Keratinocyte (primary cell): ENCODE measurements at regions not wholly inside any gene's neighbourhood (a gene's known extent, or its start where the extent isn't known, plus 50 kb on each side); places are given as distances from the start of the nearest gene placed in this dataset.

Source experiments
- DNase-seq: peaks from one replicate; pipeline ENCODE4 v3.0.0-alpha.2; 2011; ENCODE audit warnings: low read depth, missing footprints, low spot score
- FAIRE-seq: peaks from 2 replicates; lab custom pipeline; 2011; peaks lifted over from hg19 to GRCh38; lab: Jason Lieb, UNC
- H2AFZ ChIP-seq: 2 replicates; pipeline ENCODE4 v1.6.0; 2012; ENCODE audit warnings: low read length, control low read depth, inconsistent platforms; ENCODE audit not compliant: control insufficient read depth
- H3K27ac ChIP-seq: 2 replicates; pipeline ENCODE4 v1.5.1; 2011; ENCODE audit warnings: low read length; ENCODE audit not compliant: control insufficient read depth, insufficient read depth
- H3K27me3 ChIP-seq: 3 replicates; pipeline ENCODE4 v1.6.0; 2011; ENCODE audit warnings: low read length; ENCODE audit not compliant: control insufficient read depth, insufficient read depth; ENCODE audit errors: extremely low read depth
- H3K36me3 ChIP-seq, 2 experiments: 2 replicates in 1 of 2; 3 replicates in 1 of 2; pipeline ENCODE4 v1.5.1; 2011; ENCODE audit warnings: low read length in 2 of 2, mild to moderate bottlenecking in 1 of 2; ENCODE audit not compliant: control insufficient read depth in 2 of 2, insufficient read depth in 2 of 2; ENCODE audit errors: extremely low read depth in 1 of 2
- H3K4me1 ChIP-seq: 3 replicates; pipeline ENCODE4 v1.5.1; 2011; ENCODE audit warnings: low read length; ENCODE audit not compliant: control insufficient read depth, insufficient read depth; ENCODE audit errors: extremely low read depth
- H3K4me2 ChIP-seq: 3 replicates; pipeline ENCODE4 v1.6.0; 2011; ENCODE audit warnings: low read depth, low read length; ENCODE audit not compliant: control insufficient read depth, insufficient read depth; ENCODE audit errors: extremely low read depth
- H3K4me3 ChIP-seq, 3 experiments: fragments of 200-600 bp in 1 of 3; sonication (generic) in 1 of 3; 2 replicates in 2 of 3; 3 replicates in 1 of 3; pipeline ENCODE4 v1.5.1; 2011 to 2016; ENCODE audit warnings: low read length in 3 of 3, mild to moderate bottlenecking in 3 of 3, control low read depth in 2 of 3, inconsistent platforms in 1 of 3, low read depth in 1 of 3, mixed read lengths in 1 of 3, mixed run types in 1 of 3, moderate library complexity in 1 of 3; ENCODE audit not compliant: control insufficient read depth in 2 of 3, insufficient read depth in 2 of 3; ENCODE audit errors: extremely low read depth in 1 of 3
- H3K79me2 ChIP-seq: 2 replicates; pipeline ENCODE4 v1.6.0; 2012; ENCODE audit warnings: low read length; ENCODE audit not compliant: control insufficient read depth, insufficient read depth
- H3K9ac ChIP-seq: 3 replicates; pipeline ENCODE4 v1.6.0; 2011; ENCODE audit warnings: low read length; ENCODE audit not compliant: control insufficient read depth, insufficient read depth; ENCODE audit errors: extremely low read depth
- H3K9me1 ChIP-seq: 3 replicates; pipeline ENCODE4 v1.6.0; 2011; ENCODE audit warnings: low read length; ENCODE audit not compliant: control insufficient read depth, insufficient read depth; ENCODE audit errors: extremely low read depth
- H3K9me3 ChIP-seq: 2 replicates; pipeline ENCODE4 v1.5.1; 2012; ENCODE audit warnings: low read depth, low read length; ENCODE audit not compliant: control insufficient read depth
- H4K20me1 ChIP-seq: 3 replicates; pipeline ENCODE4 v1.6.0; 2011; ENCODE audit warnings: low read length; ENCODE audit not compliant: control insufficient read depth, insufficient read depth; ENCODE audit errors: extremely low read depth
- EZH2 ChIP-seq: IDR thresholded peaks from one replicate; pipeline ENCODE4 v1.6.1; 2012; ENCODE audit warnings: inconsistent platforms, mild to moderate bottlenecking, low read length, moderate library complexity
- dilution Hi-C: fragments of 300-500 bp; cut with MboI; formaldehyde crosslinking; loops from one replicate; pipeline ENCODE4 v1.7.0; 2020; ENCODE audit warnings: low sequenced_read_pairs; ENCODE audit not compliant: extremely low pct_ligation_motif_present
- TF ChIP-seq, protein P1 (sequence below), 3 experiments: IDR thresholded peaks in 1 of 3; conservative IDR thresholded peaks in 1 of 3; optimal IDR thresholded peaks in 1 of 3; 2 replicates in 2 of 3; 3 replicates in 1 of 3; pipeline versions ENCODE3 to v1.5.1; 2011; ENCODE audit warnings: low read length in 3 of 3, mild to moderate bottlenecking in 3 of 3, moderate library complexity in 2 of 3, control low read depth in 1 of 3, inconsistent platforms in 1 of 3; ENCODE audit not compliant: insufficient read depth in 2 of 3; ENCODE audit errors: extremely low read depth in 1 of 3

GRCh38 chr18:73954268-73954667 lies 193.4 kb downstream of the FBXO15 start:
- no peaks in the 10 kb centered on the region for H3K27me3 ChIP-seq
- H3K36me3 ChIP-seq: no peaks in the 10 kb centered on the region
- no peaks in the 10 kb centered on the region for H3K79me2 ChIP-seq
- no peak for TF ChIP-seq EZH2
- TF ChIP-seq, protein P1, sequence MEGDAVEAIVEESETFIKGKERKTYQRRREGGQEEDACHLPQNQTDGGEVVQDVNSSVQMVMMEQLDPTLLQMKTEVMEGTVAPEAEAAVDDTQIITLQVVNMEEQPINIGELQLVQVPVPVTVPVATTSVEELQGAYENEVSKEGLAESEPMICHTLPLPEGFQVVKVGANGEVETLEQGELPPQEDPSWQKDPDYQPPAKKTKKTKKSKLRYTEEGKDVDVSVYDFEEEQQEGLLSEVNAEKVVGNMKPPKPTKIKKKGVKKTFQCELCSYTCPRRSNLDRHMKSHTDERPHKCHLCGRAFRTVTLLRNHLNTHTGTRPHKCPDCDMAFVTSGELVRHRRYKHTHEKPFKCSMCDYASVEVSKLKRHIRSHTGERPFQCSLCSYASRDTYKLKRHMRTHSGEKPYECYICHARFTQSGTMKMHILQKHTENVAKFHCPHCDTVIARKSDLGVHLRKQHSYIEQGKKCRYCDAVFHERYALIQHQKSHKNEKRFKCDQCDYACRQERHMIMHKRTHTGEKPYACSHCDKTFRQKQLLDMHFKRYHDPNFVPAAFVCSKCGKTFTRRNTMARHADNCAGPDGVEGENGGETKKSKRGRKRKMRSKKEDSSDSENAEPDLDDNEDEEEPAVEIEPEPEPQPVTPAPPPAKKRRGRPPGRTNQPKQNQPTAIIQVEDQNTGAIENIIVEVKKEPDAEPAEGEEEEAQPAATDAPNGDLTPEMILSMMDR (optimal IDR thresholded peaks at IDR 0.05 in 1 of 3, IDR thresholded peaks at IDR 0.05 in 1 of 3, conservative IDR thresholded peaks at IDR 0.05 in 1 of 3; ENCODE audit: extremely low read depth in 1 of 3, insufficient read depth in 2 of 3, low read length in 3 of 3): no peak
- H2AFZ ChIP-seq: no peak overlapping the region
- no peaks in the 10 kb centered on the region for H4K20me1 ChIP-seq
- no peaks in the 10 kb centered on the region for H3K4me1 ChIP-seq
- no peak overlapping the region for H3K9ac ChIP-seq
- dilution Hi-C loops: no loop called here
- FAIRE-seq (no peak), DNase-seq (no peak)
- no peak overlapping the region for H3K27ac ChIP-seq
- no peak overlapping the region for H3K4me2 ChIP-seq
- H3K4me3 ChIP-seq: no peak overlapping the region
- H3K9me1 ChIP-seq: no peaks in the 10 kb centered on the region
- no peaks in the 10 kb centered on the region for H3K9me3 ChIP-seq

GRCh38 chr18:73952296-73952946 lies 195.2 kb downstream of the FBXO15 start:
- no peak for DNase-seq
- H3K4me3 ChIP-seq: no peak overlapping the region
- H3K27ac ChIP-seq: no peak overlapping the region
- dilution Hi-C loops: no loop called here
- H3K9me3 ChIP-seq: no peaks in the 10 kb centered on the region
- no peaks in the 10 kb centered on the region for H3K79me2 ChIP-seq
- H3K4me1 ChIP-seq: no peaks in the 10 kb centered on the region
- no peak overlapping the region for H3K4me2 ChIP-seq
- no peaks in the 10 kb centered on the region for H3K27me3 ChIP-seq
- H4K20me1 ChIP-seq: no peaks in the 10 kb centered on the region
- H3K9me1 ChIP-seq: no peaks in the 10 kb centered on the region
- no peaks in the 10 kb centered on the region for H3K36me3 ChIP-seq
- no peak for FAIRE-seq
- no peak overlapping the region for H2AFZ ChIP-seq
- no peak overlapping the region for H3K9ac ChIP-seq
- TF ChIP-seq EZH2: no peak
- TF ChIP-seq, protein P1 (optimal IDR thresholded peaks at IDR 0.05 in 1 of 3, IDR thresholded peaks at IDR 0.05 in 1 of 3, conservative IDR thresholded peaks at IDR 0.05 in 1 of 3; ENCODE audit: extremely low read depth in 1 of 3, insufficient read depth in 2 of 3, low read length in 3 of 3): no peak
